Osteocyte (in vitro differentiated cells): ENCODE measurements at regions not wholly inside any gene's neighbourhood (a gene's known extent, or its start where the extent isn't known, plus 50 kb on each side); places are given as distances from the start of the nearest gene placed in this dataset.

Experiments used
- DNase-seq: peaks from one replicate; pipeline ENCODE4 v3.0.0; 2021; ENCODE audit warnings: mixed read lengths; ENCODE audit not compliant: unreplicated experiment; ENCODE audit errors: extremely low spot score
- H3K27ac Mint-ChIP-seq: one replicate; pipeline ENCODE4 v1.8.0; 2021; ENCODE audit warnings: mild to moderate bottlenecking, mixed read lengths; ENCODE audit not compliant: unreplicated experiment
- H3K27me3 Mint-ChIP-seq: one replicate; pipeline ENCODE4 v1.8.0; 2021; ENCODE audit warnings: mixed read lengths; ENCODE audit not compliant: unreplicated experiment
- H3K36me3 Mint-ChIP-seq: one replicate; pipeline ENCODE4 v1.8.0; 2021; ENCODE audit warnings: mixed read lengths; ENCODE audit not compliant: unreplicated experiment
- H3K4me1 Mint-ChIP-seq: one replicate; pipeline ENCODE4 v1.8.0; 2021; ENCODE audit warnings: mixed read lengths; ENCODE audit not compliant: unreplicated experiment
- H3K4me3 Mint-ChIP-seq: one replicate; pipeline ENCODE4 v1.8.0; 2021; ENCODE audit warnings: mild to moderate bottlenecking, moderate library complexity, mixed read lengths; ENCODE audit not compliant: unreplicated experiment
- H3K9me3 Mint-ChIP-seq: one replicate; pipeline ENCODE4 v1.8.0; 2021; ENCODE audit warnings: mixed read lengths; ENCODE audit not compliant: unreplicated experiment
- CTCF ChIP-seq: fragments of 200-600 bp; sonication (generic); IDR thresholded peaks from 2 replicates; pipeline ENCODE4 v1.5.0; 2021; ENCODE audit warnings: antibody characterized with exemption, mild to moderate bottlenecking, moderate library complexity

GRCh38 chr2:220442012-220442411, 814.6 kb downstream of the SLC4A3 start:
- no peaks in the 10 kb centered on the region for H3K27me3 Mint-ChIP-seq
- H3K36me3 Mint-ChIP-seq, result no peaks in the 10 kb centered on the region
- H3K27ac Mint-ChIP-seq, result no peak overlapping the region
- TF ChIP-seq CTCF, result no peak
- no peak for DNase-seq
- H3K4me1 Mint-ChIP-seq, result no peaks in the 10 kb centered on the region
- H3K4me3 Mint-ChIP-seq, result no peak overlapping the region
- no peaks in the 10 kb centered on the region for H3K9me3 Mint-ChIP-seq

GRCh38 chr2:220445429-220446105, 818.1 kb downstream of the SLC4A3 start:
- Mint-ChIP-seq H3K27ac (no peak overlapping the region), H3K27me3 (no peaks in the 10 kb centered on the region), H3K36me3 (no peaks in the 10 kb centered on the region), H3K4me1 (no peaks in the 10 kb centered on the region), H3K9me3 (no peaks in the 10 kb centered on the region), H3K4me3 (no peak overlapping the region)
- TF ChIP-seq CTCF, result no peak
- DNase-seq, result no peak

- no peak for DNase-seq
- H3K36me3 Mint-ChIP-seq, result no peaks in the 10 kb centered on the region
- H3K4me1 Mint-ChIP-seq, result no peaks in the 10 kb centered on the region
- no peak overlapping the region for H3K4me3 Mint-ChIP-seq
- no peak overlapping the region for H3K27ac Mint-ChIP-seq
- TF ChIP-seq CTCF, result no peak
- H3K27me3 Mint-ChIP-seq, result no peaks in the 10 kb centered on the region
- H3K9me3 Mint-ChIP-seq, result no peaks in the 10 kb centered on the region
Measured at GRCh38 chr2:220446106-220446712, 818.8 kb downstream of the SLC4A3 start.

- DNase-seq, result no peak
- Mint-ChIP-seq H3K4me3 (no peak overlapping the region), H3K9me3 (no peaks in the 10 kb centered on the region), H3K36me3 (no peaks in the 10 kb centered on the region), H3K27ac (no peak overlapping the region), H3K4me1 (peaks cover 9% of the 10 kb centered on the region), H3K27me3 (peaks cover 3% of the 10 kb centered on the region)
- no peak for TF ChIP-seq CTCF
Measured at GRCh38 chr2:220450846-220451245, 823.4 kb downstream of the SLC4A3 start.

- Mint-ChIP-seq H3K27ac (no peak overlapping the region), H3K9me3 (no peaks in the 10 kb centered on the region)
- no peak for TF ChIP-seq CTCF
Measured at GRCh38 chr2:220451438-220451837, 824.0 kb downstream of the SLC4A3 start.

More at GRCh38 chr2:220451438-220451837, 824.0 kb downstream of the SLC4A3 start:
- no peaks in the 10 kb centered on the region for H3K36me3 Mint-ChIP-seq
- no peak overlapping the region for H3K4me3 Mint-ChIP-seq
- no peak for DNase-seq
- peaks cover 3% of the 10 kb centered on the region for H3K27me3 Mint-ChIP-seq
- H3K4me1 Mint-ChIP-seq, result peaks cover 9% of the 10 kb centered on the region
